ENCODE measurements at regions not wholly inside any gene's neighbourhood (a gene's known extent, or its start where the extent isn't known, plus 50 kb on each side); places are given as distances from the start of the nearest gene placed in this dataset.

- Mint-ChIP-seq H3K4me3 (no peak overlapping the region), H3K36me3 (ENCODE audit: insufficient read depth) (no peaks in the 10 kb centered on the region), H3K9me3 (no peaks in the 10 kb centered on the region), H3K27me3 (ENCODE audit: low read depth) (no peaks in the 10 kb centered on the region), H3K4me1 (ENCODE audit: low read depth) (no peaks in the 10 kb centered on the region)
- no peak for ATAC-seq
- no peak for DNase-seq
Measured at GRCh38 chr4:10971800-10972401, 287.3 kb upstream of the CLNK start.

DNA sequence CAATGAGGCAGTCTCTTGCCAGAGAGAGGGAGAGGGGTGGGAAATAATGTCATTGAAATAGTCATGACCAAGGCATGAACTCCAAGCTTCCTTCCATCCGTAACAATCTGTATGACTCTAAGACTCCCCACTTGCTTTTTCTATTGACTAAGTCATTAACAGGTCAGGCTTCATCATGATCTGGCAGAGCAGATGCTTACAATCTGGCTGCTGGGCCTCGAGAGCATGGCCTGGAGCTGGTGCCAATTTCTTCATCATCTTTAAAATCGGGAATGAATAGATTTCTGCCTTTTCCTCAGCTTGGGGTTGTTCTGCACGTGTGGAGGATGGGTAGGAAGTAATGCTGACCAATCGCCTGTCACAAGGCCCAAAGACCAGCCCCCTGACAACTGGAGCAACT lies 280.6 kb upstream of the CLNK start:
- Mint-ChIP-seq H3K9me3 (no peaks in the 10 kb centered on the region), H3K4me1 (ENCODE audit: low read depth) (no peaks in the 10 kb centered on the region), H3K27me3 (ENCODE audit: low read depth) (no peaks in the 10 kb centered on the region), H3K36me3 (ENCODE audit: insufficient read depth) (no peaks in the 10 kb centered on the region), H3K4me3 (no peak overlapping the region)
- no peak for ATAC-seq
- no peak for DNase-seq

GRCh38 chr4:10963958-10964703 lies 279.6 kb upstream of the CLNK start:
- no peak overlapping the region for H3K4me3 Mint-ChIP-seq
- H3K36me3 Mint-ChIP-seq (ENCODE audit: insufficient read depth): no peaks in the 10 kb centered on the region
- no peak for ATAC-seq
- DNase-seq: no peak
- H3K27me3 Mint-ChIP-seq (ENCODE audit: low read depth): no peaks in the 10 kb centered on the region
- no peaks in the 10 kb centered on the region for H3K9me3 Mint-ChIP-seq
- H3K4me1 Mint-ChIP-seq (ENCODE audit: low read depth): no peaks in the 10 kb centered on the region

DNA sequence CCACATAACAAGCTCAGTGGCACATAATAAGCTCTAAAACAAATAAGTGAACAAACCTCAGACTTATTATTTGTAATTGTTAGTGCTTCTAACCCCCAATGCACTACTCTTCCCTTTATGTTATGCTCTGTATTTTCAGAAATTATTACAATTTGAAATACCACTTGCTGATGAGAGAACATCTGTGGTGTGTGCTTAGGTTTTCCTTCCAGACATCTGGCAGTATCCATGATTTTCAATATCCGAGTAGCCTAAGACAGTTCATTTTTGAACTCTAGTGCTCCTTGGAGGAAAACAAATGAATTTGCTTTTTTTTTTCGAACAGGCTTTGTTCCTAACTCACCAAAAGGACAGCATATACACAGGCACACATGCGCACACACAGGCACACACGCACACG lies 278.7 kb upstream of the CLNK start:
- no peaks in the 10 kb centered on the region for H3K4me1 Mint-ChIP-seq (ENCODE audit: low read depth)
- H3K27me3 Mint-ChIP-seq (ENCODE audit: low read depth): no peaks in the 10 kb centered on the region
- DNase-seq (no peak), ATAC-seq (no peak)
- no peaks in the 10 kb centered on the region for H3K9me3 Mint-ChIP-seq
- H3K4me3 Mint-ChIP-seq: no peak overlapping the region
- H3K36me3 Mint-ChIP-seq (ENCODE audit: insufficient read depth): no peaks in the 10 kb centered on the region

- Mint-ChIP-seq H3K4me1 (ENCODE audit: low read depth) (no peaks in the 10 kb centered on the region), H3K9me3 (no peaks in the 10 kb centered on the region)
Measured at GRCh38 chr4:10962246-10962645, 277.7 kb upstream of the CLNK start.

DNA sequence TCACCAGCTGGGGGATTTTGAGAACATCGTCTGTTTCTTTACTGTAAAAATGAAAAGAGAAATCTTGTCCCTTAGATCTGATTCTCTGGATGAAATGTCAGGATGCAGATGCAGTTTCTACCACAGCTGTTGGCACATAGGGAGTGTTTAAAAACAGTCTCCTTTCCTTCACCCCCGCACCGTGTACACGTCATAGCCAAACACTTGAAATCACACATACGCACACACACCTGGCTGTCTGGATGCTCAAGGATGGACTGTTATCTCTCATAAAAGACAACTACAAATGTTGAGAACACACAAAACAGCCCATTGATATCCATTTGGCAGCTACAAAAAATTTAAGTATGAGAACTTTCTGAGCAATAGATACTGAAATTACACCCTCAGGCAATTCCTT lies 275.8 kb upstream of the CLNK start:
- ATAC-seq (no peak), DNase-seq (no peak)
- Mint-ChIP-seq H3K36me3 (ENCODE audit: insufficient read depth) (no peaks in the 10 kb centered on the region), H3K9me3 (no peaks in the 10 kb centered on the region), H3K27me3 (ENCODE audit: low read depth) (no peaks in the 10 kb centered on the region), H3K4me3 (no peak overlapping the region), H3K4me1 (ENCODE audit: low read depth) (no peaks in the 10 kb centered on the region)

More at GRCh38 chr4:10962246-10962645, 277.7 kb upstream of the CLNK start:
- Mint-ChIP-seq H3K27me3 (ENCODE audit: low read depth) (no peaks in the 10 kb centered on the region), H3K4me3 (no peak overlapping the region), H3K36me3 (ENCODE audit: insufficient read depth) (no peaks in the 10 kb centered on the region)
- DNase-seq: no peak
- ATAC-seq: no peak

DNA sequence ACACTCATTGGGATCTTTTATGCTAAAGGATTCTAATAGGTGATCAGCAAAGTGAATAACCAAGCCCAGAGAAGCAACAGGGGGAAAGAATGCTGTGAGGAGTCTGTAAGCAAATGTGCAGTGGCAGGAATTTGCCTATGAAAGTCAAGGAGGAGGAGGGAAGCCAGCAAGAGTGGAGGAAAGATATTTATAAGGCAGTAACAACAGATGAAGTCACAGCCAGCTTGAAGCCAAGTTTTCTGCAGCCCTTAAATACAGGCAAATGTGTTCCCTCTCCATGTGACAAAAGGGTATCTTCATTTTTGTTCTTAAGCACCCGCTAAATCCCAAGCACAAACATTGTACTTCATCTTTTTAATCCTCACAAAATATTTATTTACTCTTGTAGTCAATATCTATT lies 275.0 kb upstream of the CLNK start:
- no peak for DNase-seq
- Mint-ChIP-seq H3K4me1 (ENCODE audit: low read depth) (no peaks in the 10 kb centered on the region), H3K36me3 (ENCODE audit: insufficient read depth) (no peaks in the 10 kb centered on the region), H3K27me3 (ENCODE audit: low read depth) (no peaks in the 10 kb centered on the region), H3K4me3 (no peak overlapping the region), H3K9me3 (no peaks in the 10 kb centered on the region)
- no peak for ATAC-seq

DNA sequence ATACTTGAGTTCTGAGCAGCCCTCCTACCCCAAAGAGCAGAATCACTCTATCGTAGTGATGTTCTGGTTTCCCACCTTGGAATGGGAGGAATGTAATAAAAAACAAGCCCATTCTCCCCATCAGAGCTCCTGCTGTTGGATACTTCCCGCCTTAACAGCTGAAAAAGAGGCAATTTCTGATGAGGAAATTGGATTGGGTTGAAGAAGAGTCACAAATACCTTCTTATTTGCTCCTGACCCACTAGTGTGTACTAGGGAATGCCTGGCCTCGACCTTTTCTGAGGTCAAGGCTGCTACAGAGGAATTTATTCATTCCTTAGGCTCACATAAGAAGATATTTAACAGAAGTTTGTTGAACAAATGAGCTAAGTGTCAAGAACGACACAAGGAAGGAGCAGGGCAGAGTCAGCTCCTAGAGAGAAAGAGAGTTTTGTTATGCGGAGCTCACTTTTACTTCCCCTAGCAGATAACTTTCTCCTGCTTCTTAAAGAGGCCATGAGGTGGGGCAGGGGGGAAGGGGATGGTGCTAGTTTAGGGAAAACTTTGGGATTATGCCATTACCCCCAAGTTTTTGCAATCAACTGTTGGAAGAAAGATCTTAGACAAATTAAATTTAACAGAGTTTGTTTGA lies 273.8 kb upstream of the CLNK start:
- Mint-ChIP-seq H3K4me3 (no peak overlapping the region), H3K27me3 (ENCODE audit: low read depth) (no peaks in the 10 kb centered on the region), H3K4me1 (ENCODE audit: low read depth) (no peaks in the 10 kb centered on the region), H3K9me3 (no peaks in the 10 kb centered on the region), H3K36me3 (ENCODE audit: insufficient read depth) (no peaks in the 10 kb centered on the region)
- no peak for DNase-seq
- ATAC-seq: no peak

- H3K9me3 Mint-ChIP-seq: peaks cover 3% of the 10 kb centered on the region
- no peak overlapping the region for H3K4me3 Mint-ChIP-seq
- DNase-seq (no peak), ATAC-seq (no peak)
- H3K27me3 Mint-ChIP-seq (ENCODE audit: low read depth): no peaks in the 10 kb centered on the region
- H3K4me1 Mint-ChIP-seq (ENCODE audit: low read depth): no peaks in the 10 kb centered on the region
- H3K36me3 Mint-ChIP-seq (ENCODE audit: insufficient read depth): no peaks in the 10 kb centered on the region
Measured at GRCh38 chr4:10951306-10951705, 266.7 kb upstream of the CLNK start.

DNA sequence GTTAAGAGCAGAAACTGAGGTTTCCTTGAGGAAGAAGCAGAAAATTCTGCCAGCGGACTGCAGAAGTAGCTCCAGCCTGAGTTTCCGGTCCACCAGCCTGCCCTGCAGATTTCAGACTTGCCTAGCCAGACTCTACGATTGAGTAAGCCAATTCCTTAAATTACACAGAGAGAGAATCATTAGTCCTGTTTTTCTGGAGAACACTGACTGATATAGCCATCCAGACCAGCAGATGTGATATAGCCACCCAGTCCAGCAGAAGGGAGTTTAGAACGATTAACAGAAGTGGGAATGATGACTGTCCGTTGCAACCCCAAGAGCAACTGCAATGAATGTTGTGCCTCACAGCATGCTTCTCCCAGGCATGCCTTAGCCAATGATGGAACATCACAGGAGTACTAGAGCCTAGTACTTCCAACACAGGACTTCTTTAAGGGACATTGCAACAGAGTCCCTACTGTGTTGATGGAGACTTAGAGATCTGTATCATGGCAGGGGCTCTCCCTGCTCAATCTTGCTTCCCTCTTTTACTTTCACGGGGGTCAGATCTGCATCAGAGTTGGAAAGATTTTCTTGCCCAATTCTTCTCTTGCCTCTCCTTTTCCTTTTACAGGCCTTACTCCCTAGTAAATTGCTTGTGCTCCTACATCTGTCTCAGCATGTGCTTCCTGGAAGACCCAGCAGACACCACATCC lies 264.6 kb upstream of the CLNK start:
- Mint-ChIP-seq H3K9me3 (peaks cover 3% of the 10 kb centered on the region), H3K4me1 (ENCODE audit: low read depth) (no peaks in the 10 kb centered on the region)

GRCh38 chr4:10947898-10948297 lies 263.3 kb upstream of the CLNK start:
- no peaks in the 10 kb centered on the region for H3K27me3 Mint-ChIP-seq (ENCODE audit: low read depth)
- DNase-seq (no peak), ATAC-seq (no peak)
- no peak overlapping the region for H3K4me3 Mint-ChIP-seq
- peaks cover 3% of the 10 kb centered on the region for H3K9me3 Mint-ChIP-seq
- no peaks in the 10 kb centered on the region for H3K36me3 Mint-ChIP-seq (ENCODE audit: insufficient read depth)
- H3K4me1 Mint-ChIP-seq (ENCODE audit: low read depth): no peaks in the 10 kb centered on the region

More for the DNA sequence above, 264.6 kb upstream of the CLNK start:
- Mint-ChIP-seq H3K4me3 (no peak overlapping the region), H3K27me3 (ENCODE audit: low read depth) (no peaks in the 10 kb centered on the region), H3K36me3 (ENCODE audit: insufficient read depth) (no peaks in the 10 kb centered on the region)
- DNase-seq (no peak), ATAC-seq (no peak)

DNA sequence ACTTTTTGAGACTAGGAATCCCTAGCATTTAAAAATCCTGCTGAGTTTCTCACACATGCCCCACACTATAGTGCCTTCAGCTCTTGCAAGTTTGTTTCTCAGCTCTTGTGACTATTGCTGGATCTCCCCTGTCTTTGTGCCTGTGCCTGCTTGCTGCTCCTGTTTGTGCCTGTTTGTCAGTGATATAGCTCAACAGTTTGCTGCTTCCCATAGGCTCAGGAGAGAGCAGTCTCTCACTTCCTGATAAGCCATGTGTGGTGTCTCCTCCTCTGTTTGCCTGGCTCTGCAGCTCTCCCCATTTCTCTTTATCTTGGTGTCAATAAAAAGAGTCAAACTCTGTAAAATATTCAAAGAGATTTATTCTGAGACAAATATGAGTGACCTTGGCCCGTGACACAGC lies 259.8 kb upstream of the CLNK start:
- Mint-ChIP-seq H3K36me3 (ENCODE audit: insufficient read depth) (no peaks in the 10 kb centered on the region), H3K9me3 (peaks cover 11% of the 10 kb centered on the region), H3K4me3 (no peak overlapping the region), H3K27me3 (ENCODE audit: low read depth) (no peaks in the 10 kb centered on the region), H3K4me1 (ENCODE audit: low read depth) (no peaks in the 10 kb centered on the region)
- DNase-seq (no peak), ATAC-seq (no peak)

DNA sequence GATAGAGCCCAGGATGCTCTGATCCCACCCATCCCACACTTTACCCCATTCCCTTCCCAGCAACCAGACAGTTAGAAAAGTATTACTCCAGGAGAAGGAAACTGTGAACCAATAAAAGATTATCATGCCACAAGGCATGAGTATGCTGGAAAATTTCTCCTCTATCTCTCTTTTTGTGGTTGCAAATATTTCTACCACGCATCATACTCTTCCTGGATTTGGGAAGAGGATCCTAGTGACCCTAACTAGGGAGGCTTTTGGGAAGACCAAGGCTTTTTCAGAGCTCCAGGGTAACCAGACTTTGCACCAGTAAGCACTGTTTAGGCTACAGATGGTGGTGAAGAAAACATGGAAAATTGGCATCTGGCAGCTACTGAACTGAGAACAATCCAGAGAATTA lies 257.6 kb upstream of the CLNK start:
- DNase-seq: no peak
- H3K4me1 Mint-ChIP-seq (ENCODE audit: low read depth): no peaks in the 10 kb centered on the region
- no peak overlapping the region for H3K4me3 Mint-ChIP-seq
- H3K9me3 Mint-ChIP-seq: peaks cover 11% of the 10 kb centered on the region
- H3K36me3 Mint-ChIP-seq (ENCODE audit: insufficient read depth): no peaks in the 10 kb centered on the region
- no peak for ATAC-seq
- H3K27me3 Mint-ChIP-seq (ENCODE audit: low read depth): no peaks in the 10 kb centered on the region

GRCh38 chr4:10929818-10930217 lies 245.2 kb upstream of the CLNK start:
- Mint-ChIP-seq H3K36me3 (ENCODE audit: insufficient read depth) (no peaks in the 10 kb centered on the region), H3K9me3 (no peaks in the 10 kb centered on the region), H3K4me3 (no peak overlapping the region), H3K27me3 (ENCODE audit: low read depth) (no peaks in the 10 kb centered on the region), H3K4me1 (ENCODE audit: low read depth) (no peaks in the 10 kb centered on the region)
- ATAC-seq: no peak
- DNase-seq: no peak

- no peak for ATAC-seq
- no peak for DNase-seq
- Mint-ChIP-seq H3K4me1 (ENCODE audit: low read depth) (no peaks in the 10 kb centered on the region), H3K9me3 (no peaks in the 10 kb centered on the region), H3K36me3 (ENCODE audit: insufficient read depth) (no peaks in the 10 kb centered on the region), H3K27me3 (ENCODE audit: low read depth) (no peaks in the 10 kb centered on the region), H3K4me3 (no peak overlapping the region)
Measured at GRCh38 chr4:10925996-10926395, 241.4 kb upstream of the CLNK start.

Measured in activated T-cell treated with anti-CD3 and anti-CD28 coated beads, Interleukin-2, amount 50 U/mL, for 4 hours (primary cell).